Endothelial cell of umbilical vein (primary cell): ENCODE measurements at regions not wholly inside any gene's neighbourhood (a gene's known extent, or its start where the extent isn't known, plus 50 kb on each side); places are given as distances from the start of the nearest gene placed in this dataset.

ENCODE experiments used
- BruUV-seq: library from RNA; stranded (reverse); fragments of 400-500 nt; replicated peaks from 2 replicates; lab custom pipeline; 2021; lab: Mats Ljungman, UMichigan
- CTCF ChIA-PET: fragments of 300-600, 350-600 bp; sonication (Branson Sonifier 250); formaldehyde crosslinking; loops from one replicate; lab custom pipeline; 2021; ENCODE audit warnings: antibody characterized with exemption, inconsistent platforms; lab: Charles Lee
- POLR2A ChIA-PET: fragments of 300-600, 350-600 bp; sonication (Branson Sonifier 250); formaldehyde crosslinking; loops from one replicate; lab custom pipeline; 2021; ENCODE audit warnings: antibody characterized with exemption, inconsistent platforms; lab: Charles Lee
- DNase-seq: peaks from one replicate; pipeline ENCODE4 v3.0.0-alpha.2; 2011; ENCODE audit warnings: low read depth, low spot score
- FAIRE-seq: peaks from 2 replicates; lab custom pipeline; 2011; peaks lifted over from hg19 to GRCh38; lab: Jason Lieb, UNC
- H2AFZ ChIP-seq: 2 replicates; pipeline ENCODE4 v1.6.0; 2012; ENCODE audit warnings: low read depth, low read length, control low read depth, inconsistent platforms
- H3K27ac ChIP-seq: 2 replicates; pipeline ENCODE4 v1.5.1; 2011; ENCODE audit warnings: low read depth, mild to moderate bottlenecking, control low read depth, low read length, moderate library complexity; ENCODE audit not compliant: insufficient read depth
- H3K27me3 ChIP-seq, 2 experiments: 2 replicates each; pipeline versions ENCODE4 v1.6.0 to v1.6.1; 2011; ENCODE audit warnings: low read length in 2 of 2, mixed read lengths in 1 of 2; ENCODE audit not compliant: control insufficient read depth in 2 of 2, insufficient read depth in 2 of 2
- H3K36me3 ChIP-seq, 2 experiments: 2 replicates in 1 of 2; 3 replicates in 1 of 2; pipeline ENCODE4 v1.5.1; 2011; ENCODE audit warnings: low read length in 2 of 2, mild to moderate bottlenecking in 1 of 2, moderate library complexity in 1 of 2; ENCODE audit not compliant: control insufficient read depth in 2 of 2, insufficient read depth in 2 of 2; ENCODE audit errors: extremely low read depth in 1 of 2
- H3K4me1 ChIP-seq: 3 replicates; pipeline ENCODE4 v1.5.1; 2011; ENCODE audit warnings: mild to moderate bottlenecking, low read length; ENCODE audit not compliant: control insufficient read depth, insufficient read depth; ENCODE audit errors: extremely low read depth
- H3K4me2 ChIP-seq: 2 replicates; pipeline ENCODE4 v1.6.1; 2011; ENCODE audit warnings: low read length, control low read depth, mixed read lengths; ENCODE audit not compliant: insufficient read depth
- H3K4me3 ChIP-seq, 3 experiments: fragments of 200-600 bp in 1 of 3; sonication (generic), shearing (Covaris generic) in 1 of 3; replicated peaks in 1 of 3; 2 replicates each; pipeline ENCODE4 v1.5.1; 2011 to 2016; ENCODE audit warnings: control low read depth in 3 of 3, low read length in 3 of 3, mild to moderate bottlenecking in 2 of 3, inconsistent platforms in 1 of 3, low read depth in 1 of 3, moderate library complexity in 1 of 3; ENCODE audit not compliant: insufficient read depth in 1 of 3
- H3K79me2 ChIP-seq: 2 replicates; pipeline ENCODE4 v1.6.0; 2012; ENCODE audit warnings: low read length, inconsistent platforms; ENCODE audit not compliant: control insufficient read depth, insufficient read depth
- H3K9ac ChIP-seq: replicated peaks from 2 replicates; pipeline ENCODE3; 2011; ENCODE audit warnings: low read length, control low read depth; ENCODE audit not compliant: insufficient read depth; ENCODE audit errors: extremely low read depth
- H3K9me1 ChIP-seq: replicated peaks from 3 replicates; pipeline ENCODE4 v1.6.0; 2011; ENCODE audit warnings: mild to moderate bottlenecking, low read length; ENCODE audit not compliant: control insufficient read depth, insufficient read depth; ENCODE audit errors: extremely low read depth
- H3K9me3 ChIP-seq: replicated peaks from 2 replicates; pipeline ENCODE4 v1.5.1; 2012; ENCODE audit warnings: low read length, inconsistent platforms; ENCODE audit not compliant: control insufficient read depth, insufficient read depth
- H4K20me1 ChIP-seq: replicated peaks from 2 replicates; pipeline ENCODE3; 2011; ENCODE audit warnings: mild to moderate bottlenecking, low read length; ENCODE audit not compliant: control insufficient read depth, insufficient read depth; ENCODE audit errors: extremely low read depth
- CTCF ChIP-seq, 2 donors: IDR thresholded peaks; 1 replicate in 1 of 2; 2 replicates in 1 of 2; pipeline ENCODE4 v1.5.1; 2011; ENCODE audit warnings: low read length in 2 of 2, mild to moderate bottlenecking in 2 of 2, moderate library complexity in 2 of 2, control low read depth in 1 of 2, inconsistent platforms in 1 of 2, low read depth in 1 of 2; ENCODE audit not compliant: insufficient read depth in 1 of 2; ENCODE audit errors: extremely low read depth in 1 of 2
- EZH2 ChIP-seq: IDR thresholded peaks from 2 replicates; pipeline ENCODE4 v1.6.1; 2012; ENCODE audit warnings: borderline replicate concordance, low read depth, mild to moderate bottlenecking, moderate library complexity, low read length, inconsistent platforms; ENCODE audit not compliant: severe bottlenecking
- FOS ChIP-seq: IDR thresholded peaks from 2 replicates; pipeline ENCODE4 v1.6.1; 2011; ENCODE audit warnings: mild to moderate bottlenecking, low read length, moderate library complexity, borderline replicate concordance; ENCODE audit not compliant: insufficient read depth
- MYC ChIP-seq: IDR thresholded peaks from one replicate; pipeline ENCODE4 v1.6.1; 2011; ENCODE audit warnings: mild to moderate bottlenecking, low read depth, low read length
- POLR2A ChIP-seq: IDR thresholded peaks from 2 replicates; pipeline ENCODE4 v1.6.1; 2012; ENCODE audit warnings: low read depth, mild to moderate bottlenecking, control low read depth, low read length
- dilution Hi-C: fragments of 300-500 bp; cut with MboI; formaldehyde crosslinking; loops from one replicate; pipeline ENCODE4 v1.15.0; 2019; ENCODE audit warnings: low sequenced_read_pairs; ENCODE audit not compliant: extremely low pct_ligation_motif_present
- intact Hi-C: fragments of 100-400 bp; cut with micrococcal nuclease; formaldehyde crosslinking; loops from one replicate; pipeline ENCODE4 v1.10.0; 2022

GRCh38 chrX:85506871-85507270, 127.4 kb upstream of the POF1B start:
- POLR2A ChIA-PET = no interaction called here
- no peak for FAIRE-seq

GRCh38 chrX:85505801-85506200, 126.3 kb upstream of the POF1B start:
- no peak for FAIRE-seq
- no TSS peak for BruUV-seq
- Histone ChIP-seq H3K4me1 (no peaks in the 10 kb centered on the region), H3K36me3 (no peaks in the 10 kb centered on the region), H2AFZ (no peak overlapping the region), H3K9me3 (no peaks in the 10 kb centered on the region), H3K27ac (no peak overlapping the region), H3K4me3 (no peak overlapping the region), H4K20me1 (no peaks in the 10 kb centered on the region), H3K9me1 (no peaks in the 10 kb centered on the region), H3K27me3 (no peaks in the 10 kb centered on the region), H3K9ac (no peak overlapping the region), H3K79me2 (no peaks in the 10 kb centered on the region), H3K4me2 (no peak overlapping the region)
- intact Hi-C loops = no loop called here
- TF ChIP-seq FOS = no peak
- dilution Hi-C loops = no loop called here
- POLR2A ChIA-PET = no interaction called here
- DNase-seq = no peak
- CTCF ChIA-PET = no interaction called here

More at GRCh38 chrX:85506871-85507270, 127.4 kb upstream of the POF1B start:
- BruUV-seq = no TSS peak
- Histone ChIP-seq H3K9me3 (no peaks in the 10 kb centered on the region), H3K27me3 (no peaks in the 10 kb centered on the region), H3K9me1 (no peaks in the 10 kb centered on the region), H3K36me3 (no peaks in the 10 kb centered on the region), H4K20me1 (no peaks in the 10 kb centered on the region), H3K9ac (no peak overlapping the region), H3K27ac (no peak overlapping the region), H3K4me3 (no peak overlapping the region), H3K4me2 (no peak overlapping the region), H2AFZ (no peak overlapping the region), H3K79me2 (no peaks in the 10 kb centered on the region), H3K4me1 (no peaks in the 10 kb centered on the region)
- CTCF ChIA-PET = no interaction called here
- DNase-seq = no peak
- intact Hi-C loops = no loop called here
- dilution Hi-C loops = no loop called here
- TF ChIP-seq POLR2A (no peak), CTCF (IDR thresholded peaks at IDR 0.05; ENCODE audit: extremely low read depth in 1 of 2, insufficient read depth in 1 of 2, low read depth in 1 of 2, low read length in 2 of 2) (no peak), EZH2 (no peak), MYC (no peak), FOS (no peak)
